ENCODE measurements at regions not wholly inside any gene's neighbourhood (a gene's known extent, or its start where the extent isn't known, plus 50 kb on each side); places are given as distances from the start of the nearest gene placed in this dataset.

GRCh38 chr5:101159006-101159405 lies 255.9 kb upstream of the ST8SIA4 start:
- TF ChIP-seq CTCF (conservative IDR thresholded peaks at IDR 0.05; ENCODE audit: low read length) (no peak), EZH2phosphoT487 (IDR thresholded peaks at IDR 0.05; ENCODE audit: borderline replicate concordance) (no peak)
